AG09309 (cell line): ENCODE measurements at regions not wholly inside any gene's neighbourhood (a gene's known extent, or its start where the extent isn't known, plus 50 kb on each side); places are given as distances from the start of the nearest gene placed in this dataset.
A peak's percentile ranks its signal among the peaks of the same experiment; 100 is the strongest.

Source experiments
- DNase-seq: peaks from one replicate; pipeline ENCODE4 v3.0.0-alpha.2; 2010; ENCODE audit warnings: low read depth
- H3K4me3 ChIP-seq: 2 replicates; pipeline ENCODE4 v1.5.1; 2011; ENCODE audit warnings: mild to moderate bottlenecking, low read depth, low read length, moderate library complexity; ENCODE audit not compliant: control insufficient read depth
- TF ChIP-seq, protein P1 (sequence below): IDR thresholded peaks from 2 replicates; pipeline ENCODE4 v1.5.1; 2011; ENCODE audit warnings: mild to moderate bottlenecking, low read depth, low read length, inconsistent platforms; ENCODE audit not compliant: insufficient read depth, control insufficient read depth; ENCODE audit errors: missing control alignments

- TF ChIP-seq, protein P1, sequence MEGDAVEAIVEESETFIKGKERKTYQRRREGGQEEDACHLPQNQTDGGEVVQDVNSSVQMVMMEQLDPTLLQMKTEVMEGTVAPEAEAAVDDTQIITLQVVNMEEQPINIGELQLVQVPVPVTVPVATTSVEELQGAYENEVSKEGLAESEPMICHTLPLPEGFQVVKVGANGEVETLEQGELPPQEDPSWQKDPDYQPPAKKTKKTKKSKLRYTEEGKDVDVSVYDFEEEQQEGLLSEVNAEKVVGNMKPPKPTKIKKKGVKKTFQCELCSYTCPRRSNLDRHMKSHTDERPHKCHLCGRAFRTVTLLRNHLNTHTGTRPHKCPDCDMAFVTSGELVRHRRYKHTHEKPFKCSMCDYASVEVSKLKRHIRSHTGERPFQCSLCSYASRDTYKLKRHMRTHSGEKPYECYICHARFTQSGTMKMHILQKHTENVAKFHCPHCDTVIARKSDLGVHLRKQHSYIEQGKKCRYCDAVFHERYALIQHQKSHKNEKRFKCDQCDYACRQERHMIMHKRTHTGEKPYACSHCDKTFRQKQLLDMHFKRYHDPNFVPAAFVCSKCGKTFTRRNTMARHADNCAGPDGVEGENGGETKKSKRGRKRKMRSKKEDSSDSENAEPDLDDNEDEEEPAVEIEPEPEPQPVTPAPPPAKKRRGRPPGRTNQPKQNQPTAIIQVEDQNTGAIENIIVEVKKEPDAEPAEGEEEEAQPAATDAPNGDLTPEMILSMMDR, result no peak
- DNase-seq, result peak; percentile 39
- H3K4me3 ChIP-seq, result no peak overlapping the region
Measured at GRCh38 chr3:25372167-25372566, 55.9 kb upstream of the RARB start.

GRCh38 chr3:25376340-25376739 is 51.7 kb upstream of the RARB start:
- no peak for DNase-seq
- no peak overlapping the region for H3K4me3 ChIP-seq
- TF ChIP-seq, protein P1, result no peak

GRCh38 chr3:25377042-25377441 is 51.0 kb upstream of the RARB start:
- TF ChIP-seq, protein P1, result no peak
- no peak for DNase-seq

More at GRCh38 chr3:25377042-25377441, 51.0 kb upstream of the RARB start:
- H3K4me3 ChIP-seq, result no peak overlapping the region
